ENCODE measurements at regions not wholly inside any gene's neighbourhood (a gene's known extent, or its start where the extent isn't known, plus 50 kb on each side); places are given as distances from the start of the nearest gene placed in this dataset.

DNA sequence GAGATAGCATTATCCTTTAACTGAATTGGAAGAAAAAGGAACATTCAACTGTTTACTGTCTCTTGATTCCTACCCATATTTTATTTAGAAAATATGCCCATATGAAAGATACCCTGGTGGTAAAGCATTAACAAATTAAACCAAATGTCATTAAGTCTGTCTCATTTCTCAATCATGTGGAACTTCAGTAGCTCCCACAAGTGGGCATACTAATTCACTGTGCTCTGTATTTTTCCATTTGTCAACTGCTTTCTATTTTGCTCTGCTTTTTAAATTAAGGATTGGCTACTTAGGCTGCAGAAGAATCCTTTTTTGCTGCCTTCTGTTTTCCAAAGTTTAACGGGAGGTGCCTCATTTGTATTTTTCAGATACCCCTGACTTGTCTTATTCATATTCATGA, 77.2 kb downstream of the DDIT4L start:
- TF ChIP-seq, protein P1, sequence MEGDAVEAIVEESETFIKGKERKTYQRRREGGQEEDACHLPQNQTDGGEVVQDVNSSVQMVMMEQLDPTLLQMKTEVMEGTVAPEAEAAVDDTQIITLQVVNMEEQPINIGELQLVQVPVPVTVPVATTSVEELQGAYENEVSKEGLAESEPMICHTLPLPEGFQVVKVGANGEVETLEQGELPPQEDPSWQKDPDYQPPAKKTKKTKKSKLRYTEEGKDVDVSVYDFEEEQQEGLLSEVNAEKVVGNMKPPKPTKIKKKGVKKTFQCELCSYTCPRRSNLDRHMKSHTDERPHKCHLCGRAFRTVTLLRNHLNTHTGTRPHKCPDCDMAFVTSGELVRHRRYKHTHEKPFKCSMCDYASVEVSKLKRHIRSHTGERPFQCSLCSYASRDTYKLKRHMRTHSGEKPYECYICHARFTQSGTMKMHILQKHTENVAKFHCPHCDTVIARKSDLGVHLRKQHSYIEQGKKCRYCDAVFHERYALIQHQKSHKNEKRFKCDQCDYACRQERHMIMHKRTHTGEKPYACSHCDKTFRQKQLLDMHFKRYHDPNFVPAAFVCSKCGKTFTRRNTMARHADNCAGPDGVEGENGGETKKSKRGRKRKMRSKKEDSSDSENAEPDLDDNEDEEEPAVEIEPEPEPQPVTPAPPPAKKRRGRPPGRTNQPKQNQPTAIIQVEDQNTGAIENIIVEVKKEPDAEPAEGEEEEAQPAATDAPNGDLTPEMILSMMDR (IDR thresholded peaks at IDR 0.05) = no peak
- TF ChIP-seq POLR2A (IDR thresholded peaks at IDR 0.05) = no peak

Data from body of pancreas (tissue), 4 donors.